ENCODE measurements at regions not wholly inside any gene's neighbourhood (a gene's known extent, or its start where the extent isn't known, plus 50 kb on each side); places are given as distances from the start of the nearest gene placed in this dataset.

DNA sequence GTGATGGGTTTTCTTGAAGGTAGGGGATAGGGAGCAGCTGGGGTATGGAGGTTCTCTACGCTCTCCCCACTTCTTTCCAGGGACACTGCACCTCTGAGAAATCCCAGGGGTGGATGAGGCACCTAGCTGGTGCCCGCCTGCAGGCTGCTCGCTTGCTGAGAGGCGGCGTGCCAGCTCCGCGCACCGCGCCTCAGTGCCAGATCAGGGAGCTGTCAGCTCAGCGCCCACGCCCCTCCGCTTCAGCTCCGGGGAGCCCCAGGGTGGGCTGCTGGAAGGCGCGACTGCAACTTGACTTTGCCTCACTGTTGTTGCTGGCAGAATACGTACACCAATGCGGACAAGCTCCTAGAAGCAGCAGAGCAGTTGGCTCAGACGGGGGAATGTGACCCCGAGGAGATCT, 345.7 kb upstream of the UMPS start:
- no peak for TF ChIP-seq CTCF (IDR thresholded peaks at IDR 0.05; ENCODE audit: insufficient read depth, low read length, poor library complexity, severe bottlenecking)
- no peak for TF ChIP-seq EZH2phosphoT487 (conservative IDR thresholded peaks at IDR 0.05; ENCODE audit: low read length)

Data from SU-DHL-6 (cell line).